ENCODE measurements at regions not wholly inside any gene's neighbourhood (a gene's known extent, or its start where the extent isn't known, plus 50 kb on each side); places are given as distances from the start of the nearest gene placed in this dataset.

DNA sequence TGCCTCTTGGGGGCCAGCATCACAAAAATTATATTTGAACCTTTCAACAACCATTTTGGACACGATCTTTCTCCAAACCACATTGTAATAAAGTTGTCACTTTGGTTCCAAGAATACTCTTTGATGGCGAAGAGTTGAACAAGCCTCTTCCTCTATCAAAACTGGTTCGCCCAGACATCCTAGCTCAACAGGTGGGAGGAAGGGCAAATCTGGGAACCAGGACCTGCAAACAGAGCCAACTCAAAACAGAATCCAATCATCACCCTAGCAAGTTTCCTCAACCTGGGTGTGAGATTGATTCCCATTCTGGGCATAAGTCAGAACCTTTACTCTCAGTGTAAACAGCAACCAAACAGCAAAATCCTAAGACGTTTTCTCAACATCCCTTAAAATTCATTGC, 141.2 kb upstream of the RREB1 start:
- Histone ChIP-seq H3K36me3 (ENCODE audit: control insufficient read depth, insufficient read depth, low read length) (no peaks in the 10 kb centered on the region), H3K27me3 (replicated peaks; ENCODE audit: control insufficient read depth, insufficient read depth, low read length) (no peaks in the 10 kb centered on the region), H3K4me3 (replicated peaks; ENCODE audit: low read depth, low read length) (no peak overlapping the region)
- no peak for DNase-seq (ENCODE audit: extremely low read depth, insufficient read length)
- TF ChIP-seq, protein P1, sequence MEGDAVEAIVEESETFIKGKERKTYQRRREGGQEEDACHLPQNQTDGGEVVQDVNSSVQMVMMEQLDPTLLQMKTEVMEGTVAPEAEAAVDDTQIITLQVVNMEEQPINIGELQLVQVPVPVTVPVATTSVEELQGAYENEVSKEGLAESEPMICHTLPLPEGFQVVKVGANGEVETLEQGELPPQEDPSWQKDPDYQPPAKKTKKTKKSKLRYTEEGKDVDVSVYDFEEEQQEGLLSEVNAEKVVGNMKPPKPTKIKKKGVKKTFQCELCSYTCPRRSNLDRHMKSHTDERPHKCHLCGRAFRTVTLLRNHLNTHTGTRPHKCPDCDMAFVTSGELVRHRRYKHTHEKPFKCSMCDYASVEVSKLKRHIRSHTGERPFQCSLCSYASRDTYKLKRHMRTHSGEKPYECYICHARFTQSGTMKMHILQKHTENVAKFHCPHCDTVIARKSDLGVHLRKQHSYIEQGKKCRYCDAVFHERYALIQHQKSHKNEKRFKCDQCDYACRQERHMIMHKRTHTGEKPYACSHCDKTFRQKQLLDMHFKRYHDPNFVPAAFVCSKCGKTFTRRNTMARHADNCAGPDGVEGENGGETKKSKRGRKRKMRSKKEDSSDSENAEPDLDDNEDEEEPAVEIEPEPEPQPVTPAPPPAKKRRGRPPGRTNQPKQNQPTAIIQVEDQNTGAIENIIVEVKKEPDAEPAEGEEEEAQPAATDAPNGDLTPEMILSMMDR (IDR thresholded peaks at IDR 0.05; ENCODE audit: insufficient read depth, low read length, poor library complexity, severe bottlenecking): no peak

DNA sequence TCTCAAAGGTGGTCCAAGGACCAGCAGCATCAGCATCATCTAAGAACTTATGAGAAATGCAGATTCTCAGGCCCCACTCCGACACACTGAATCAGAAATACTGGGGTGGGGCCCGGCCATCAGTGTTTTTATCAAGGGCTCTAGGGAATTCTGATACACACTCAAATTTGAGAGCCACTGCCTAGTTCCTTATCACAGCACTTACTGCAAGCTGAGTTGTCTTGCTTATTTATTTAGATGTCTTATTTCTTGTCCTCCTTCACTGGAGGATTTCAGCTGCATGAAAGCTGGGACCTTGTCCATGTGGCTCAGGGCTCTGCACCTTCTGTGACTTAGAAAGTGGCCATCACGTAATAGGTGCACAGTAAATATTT, 139.4 kb upstream of the RREB1 start:
- no peak for DNase-seq (ENCODE audit: extremely low read depth, insufficient read length)
- TF ChIP-seq, protein P1 (IDR thresholded peaks at IDR 0.05; ENCODE audit: insufficient read depth, low read length, poor library complexity, severe bottlenecking): no peak
- Histone ChIP-seq H3K27me3 (replicated peaks; ENCODE audit: control insufficient read depth, insufficient read depth, low read length) (no peaks in the 10 kb centered on the region), H3K4me3 (replicated peaks; ENCODE audit: low read depth, low read length) (no peak overlapping the region), H3K36me3 (ENCODE audit: control insufficient read depth, insufficient read depth, low read length) (no peaks in the 10 kb centered on the region)

DNA sequence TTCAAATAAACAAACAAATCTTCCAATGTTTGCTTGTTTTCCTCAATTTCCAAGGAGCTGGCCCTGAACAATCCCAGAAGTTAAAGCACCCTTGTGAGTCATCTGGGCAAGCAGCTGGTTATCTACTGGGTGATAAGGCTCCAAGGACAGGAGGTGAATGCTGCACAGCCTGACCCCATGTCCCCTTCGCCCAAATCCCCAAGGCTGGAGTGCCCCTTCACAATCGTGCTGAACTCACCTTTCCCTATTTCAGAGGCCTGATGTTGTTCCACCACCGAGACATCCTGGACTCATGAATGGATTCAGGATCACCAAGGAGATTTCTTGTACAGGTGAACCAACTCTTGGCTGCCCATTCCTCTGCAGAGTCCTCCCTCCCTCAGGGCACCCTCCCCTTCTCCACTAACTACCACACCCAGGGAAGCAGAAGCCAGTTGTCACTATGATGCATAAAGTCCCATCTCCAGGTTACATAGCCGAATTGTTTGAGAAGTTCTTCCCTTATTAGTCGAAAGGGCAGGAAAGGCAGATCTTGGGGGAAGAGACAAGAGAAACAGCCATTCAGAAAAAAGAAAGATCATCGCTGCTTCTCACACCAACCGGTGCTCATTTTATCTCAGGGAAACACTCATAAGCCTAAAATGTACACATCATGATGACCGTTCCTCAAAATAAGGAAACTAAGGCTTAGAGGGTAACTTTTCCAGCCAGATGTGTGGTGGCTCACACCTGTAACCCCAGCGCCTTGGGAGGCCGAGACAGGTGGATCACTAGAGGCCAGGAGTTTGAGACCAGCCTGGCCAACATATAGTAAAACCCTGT, 138.8 kb upstream of the RREB1 start:
- no peaks in the 10 kb centered on the region for H3K36me3 ChIP-seq (ENCODE audit: control insufficient read depth, insufficient read depth, low read length)
- H3K4me3 ChIP-seq (replicated peaks; ENCODE audit: low read depth, low read length): no peak overlapping the region
- no peaks in the 10 kb centered on the region for H3K27me3 ChIP-seq (replicated peaks; ENCODE audit: control insufficient read depth, insufficient read depth, low read length)
- no peak for DNase-seq (ENCODE audit: extremely low read depth, insufficient read length)
- TF ChIP-seq, protein P1 (IDR thresholded peaks at IDR 0.05; ENCODE audit: insufficient read depth, low read length, poor library complexity, severe bottlenecking): no peak

DNA sequence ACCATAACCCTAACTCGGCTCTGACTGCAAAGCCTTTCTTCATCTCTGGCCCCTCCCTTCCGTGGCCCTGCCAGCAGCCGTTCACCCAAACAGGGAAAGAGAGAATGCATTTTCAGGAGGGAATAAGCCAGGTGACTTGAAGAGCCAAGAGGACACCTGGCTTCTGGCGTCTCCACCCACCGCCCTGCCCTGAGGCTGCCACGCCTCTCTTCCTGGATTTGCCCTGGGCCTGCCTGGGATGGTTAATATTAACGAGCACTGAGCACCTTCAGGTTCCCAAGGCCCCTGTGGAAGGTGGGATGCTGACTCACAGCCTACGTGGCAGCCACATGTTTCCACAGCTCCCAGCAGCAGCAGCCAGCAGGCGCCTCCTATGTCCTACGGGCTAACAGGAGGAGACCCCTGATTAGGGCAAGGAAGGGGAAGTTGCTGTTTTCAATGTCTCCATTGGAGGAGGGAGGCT, 138.0 kb upstream of the RREB1 start:
- no peak for DNase-seq (ENCODE audit: extremely low read depth, insufficient read length)
- TF ChIP-seq, protein P1 (IDR thresholded peaks at IDR 0.05; ENCODE audit: insufficient read depth, low read length, poor library complexity, severe bottlenecking): no peak
- no peaks in the 10 kb centered on the region for H3K27me3 ChIP-seq (replicated peaks; ENCODE audit: control insufficient read depth, insufficient read depth, low read length)

DNA sequence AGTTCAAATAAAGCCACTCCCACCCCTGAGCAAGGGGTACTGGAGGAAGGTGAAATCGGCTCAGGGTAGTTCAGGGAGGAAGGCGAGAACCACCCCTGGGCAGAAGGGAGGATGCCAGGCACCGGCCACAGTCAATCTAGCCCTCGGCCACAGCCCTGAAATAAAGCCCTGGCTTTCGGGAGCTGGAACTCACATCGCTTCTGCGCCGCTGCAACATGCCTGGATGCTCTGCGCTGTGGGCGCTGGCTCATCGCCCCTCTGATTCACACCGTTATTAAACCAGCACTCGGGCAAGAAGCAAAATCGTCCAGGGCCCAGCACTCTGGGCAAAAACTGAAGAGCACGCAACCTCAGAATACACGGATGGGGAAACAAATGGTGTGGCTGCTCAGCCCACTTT, 136.9 kb upstream of the RREB1 start:
- TF ChIP-seq, protein P1 (IDR thresholded peaks at IDR 0.05; ENCODE audit: insufficient read depth, low read length, poor library complexity, severe bottlenecking): no peak
- no peak for DNase-seq (ENCODE audit: extremely low read depth, insufficient read length)

More for the DNA sequence above, 138.0 kb upstream of the RREB1 start:
- Histone ChIP-seq H3K36me3 (ENCODE audit: control insufficient read depth, insufficient read depth, low read length) (no peaks in the 10 kb centered on the region), H3K4me3 (replicated peaks; ENCODE audit: low read depth, low read length) (no peak overlapping the region)

More for the DNA sequence above, 136.9 kb upstream of the RREB1 start:
- H3K27me3 ChIP-seq (replicated peaks; ENCODE audit: control insufficient read depth, insufficient read depth, low read length): no peaks in the 10 kb centered on the region
- H3K4me3 ChIP-seq (replicated peaks; ENCODE audit: low read depth, low read length): no peak overlapping the region
- no peaks in the 10 kb centered on the region for H3K36me3 ChIP-seq (ENCODE audit: control insufficient read depth, insufficient read depth, low read length)
